ENCODE measurements at regions not wholly inside any gene's neighbourhood (a gene's known extent, or its start where the extent isn't known, plus 50 kb on each side); places are given as distances from the start of the nearest gene placed in this dataset.

GRCh38 chr13:33524086-33524485, 238.5 kb upstream of the STARD13 start:
- ATAC-seq (no peak), DNase-seq (ENCODE audit: low read depth, low spot score) (no peak)
- no peaks in the 10 kb centered on the region for H3K9me3 ChIP-seq (ENCODE audit: control insufficient read depth, insufficient read depth, low read depth, low read length)
- intact Hi-C loops (cut with micrococcal nuclease; ENCODE audit: unreplicated experiment): no loop called here
- ChIA-PET CTCF (no interaction called here), POLR2A (no interaction called here)
- H3K36me3 ChIP-seq (ENCODE audit: control insufficient read depth, insufficient read depth, low read length): no peaks in the 10 kb centered on the region
- BruUV-seq (replicated peaks): no TSS peak
- in situ Hi-C loops (cut with HindIII; ENCODE audit: low pct_unique_long_range_greater_than_20kb, low sequenced_read_pairs): no loop called here
- no peaks in the 10 kb centered on the region for H3K27me3 ChIP-seq (ENCODE audit: control insufficient read depth, insufficient read depth, low read length)
- H3K4me3 ChIP-seq (ENCODE audit: low read depth in 2 of 2, low read length in 2 of 2): no peak overlapping the region
- H3K27ac ChIP-seq (ENCODE audit: low read length): no peak overlapping the region
- H3K4me1 ChIP-seq (ENCODE audit: control insufficient read depth, insufficient read depth, low read length): no peaks in the 10 kb centered on the region
- no peak for TF ChIP-seq POLR2AphosphoS5 (IDR thresholded peaks at IDR 0.05; ENCODE audit: low read depth, low read length)
- no peak for TF ChIP-seq SIN3A (IDR thresholded peaks at IDR 0.05; ENCODE audit: borderline replicate concordance, insufficient read depth, low read depth, low read length)
- TF ChIP-seq, protein P1, sequence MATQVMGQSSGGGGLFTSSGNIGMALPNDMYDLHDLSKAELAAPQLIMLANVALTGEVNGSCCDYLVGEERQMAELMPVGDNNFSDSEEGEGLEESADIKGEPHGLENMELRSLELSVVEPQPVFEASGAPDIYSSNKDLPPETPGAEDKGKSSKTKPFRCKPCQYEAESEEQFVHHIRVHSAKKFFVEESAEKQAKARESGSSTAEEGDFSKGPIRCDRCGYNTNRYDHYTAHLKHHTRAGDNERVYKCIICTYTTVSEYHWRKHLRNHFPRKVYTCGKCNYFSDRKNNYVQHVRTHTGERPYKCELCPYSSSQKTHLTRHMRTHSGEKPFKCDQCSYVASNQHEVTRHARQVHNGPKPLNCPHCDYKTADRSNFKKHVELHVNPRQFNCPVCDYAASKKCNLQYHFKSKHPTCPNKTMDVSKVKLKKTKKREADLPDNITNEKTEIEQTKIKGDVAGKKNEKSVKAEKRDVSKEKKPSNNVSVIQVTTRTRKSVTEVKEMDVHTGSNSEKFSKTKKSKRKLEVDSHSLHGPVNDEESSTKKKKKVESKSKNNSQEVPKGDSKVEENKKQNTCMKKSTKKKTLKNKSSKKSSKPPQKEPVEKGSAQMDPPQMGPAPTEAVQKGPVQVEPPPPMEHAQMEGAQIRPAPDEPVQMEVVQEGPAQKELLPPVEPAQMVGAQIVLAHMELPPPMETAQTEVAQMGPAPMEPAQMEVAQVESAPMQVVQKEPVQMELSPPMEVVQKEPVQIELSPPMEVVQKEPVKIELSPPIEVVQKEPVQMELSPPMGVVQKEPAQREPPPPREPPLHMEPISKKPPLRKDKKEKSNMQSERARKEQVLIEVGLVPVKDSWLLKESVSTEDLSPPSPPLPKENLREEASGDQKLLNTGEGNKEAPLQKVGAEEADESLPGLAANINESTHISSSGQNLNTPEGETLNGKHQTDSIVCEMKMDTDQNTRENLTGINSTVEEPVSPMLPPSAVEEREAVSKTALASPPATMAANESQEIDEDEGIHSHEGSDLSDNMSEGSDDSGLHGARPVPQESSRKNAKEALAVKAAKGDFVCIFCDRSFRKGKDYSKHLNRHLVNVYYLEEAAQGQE (IDR thresholded peaks at IDR 0.05; ENCODE audit: insufficient read depth in 1 of 2, low read depth in 2 of 2, low read length in 1 of 2): no peak
- no peak for TF ChIP-seq TCF7L2 (IDR thresholded peaks at IDR 0.05; ENCODE audit: low read depth, low read length)
- TF ChIP-seq, protein P2, sequence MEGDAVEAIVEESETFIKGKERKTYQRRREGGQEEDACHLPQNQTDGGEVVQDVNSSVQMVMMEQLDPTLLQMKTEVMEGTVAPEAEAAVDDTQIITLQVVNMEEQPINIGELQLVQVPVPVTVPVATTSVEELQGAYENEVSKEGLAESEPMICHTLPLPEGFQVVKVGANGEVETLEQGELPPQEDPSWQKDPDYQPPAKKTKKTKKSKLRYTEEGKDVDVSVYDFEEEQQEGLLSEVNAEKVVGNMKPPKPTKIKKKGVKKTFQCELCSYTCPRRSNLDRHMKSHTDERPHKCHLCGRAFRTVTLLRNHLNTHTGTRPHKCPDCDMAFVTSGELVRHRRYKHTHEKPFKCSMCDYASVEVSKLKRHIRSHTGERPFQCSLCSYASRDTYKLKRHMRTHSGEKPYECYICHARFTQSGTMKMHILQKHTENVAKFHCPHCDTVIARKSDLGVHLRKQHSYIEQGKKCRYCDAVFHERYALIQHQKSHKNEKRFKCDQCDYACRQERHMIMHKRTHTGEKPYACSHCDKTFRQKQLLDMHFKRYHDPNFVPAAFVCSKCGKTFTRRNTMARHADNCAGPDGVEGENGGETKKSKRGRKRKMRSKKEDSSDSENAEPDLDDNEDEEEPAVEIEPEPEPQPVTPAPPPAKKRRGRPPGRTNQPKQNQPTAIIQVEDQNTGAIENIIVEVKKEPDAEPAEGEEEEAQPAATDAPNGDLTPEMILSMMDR (IDR thresholded peaks at IDR 0.05): no peak

DNA sequence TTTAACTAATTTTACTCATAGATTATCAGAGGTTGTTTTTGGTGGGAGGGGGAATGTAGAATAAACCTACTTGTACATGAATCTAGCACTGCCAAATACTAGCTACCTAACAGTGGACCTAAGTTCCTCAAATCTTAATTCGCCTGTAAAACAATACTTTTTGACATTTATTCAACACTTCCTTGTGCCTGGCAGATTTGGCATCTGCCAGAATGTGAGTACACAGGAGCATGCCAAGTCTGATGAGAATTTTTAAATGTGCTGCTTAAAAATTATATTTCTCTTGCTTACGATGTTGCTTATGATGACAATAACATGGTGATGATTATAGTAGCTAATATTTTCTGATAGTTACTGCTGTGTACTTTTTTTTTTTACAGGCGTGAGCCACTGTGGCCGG, 240.2 kb upstream of the STARD13 start:
- no peak for ATAC-seq

More for the DNA sequence above, 240.2 kb upstream of the STARD13 start:
- in situ Hi-C loops (cut with HindIII; ENCODE audit: low pct_unique_long_range_greater_than_20kb, low sequenced_read_pairs): no loop called here
- no TSS peak for BruUV-seq (replicated peaks)
- POLR2A ChIA-PET: no interaction called here
- no peaks in the 10 kb centered on the region for H3K4me1 ChIP-seq (ENCODE audit: control insufficient read depth, insufficient read depth, low read length)
- CTCF ChIA-PET: no interaction called here
- DNase-seq (ENCODE audit: low read depth, low spot score): no peak
- H3K36me3 ChIP-seq (ENCODE audit: control insufficient read depth, insufficient read depth, low read length): no peaks in the 10 kb centered on the region; the same call in 1 of the 2 replicates
- H3K9me3 ChIP-seq (ENCODE audit: control insufficient read depth, insufficient read depth, low read depth, low read length): no peaks in the 10 kb centered on the region
- intact Hi-C loops (cut with micrococcal nuclease; ENCODE audit: unreplicated experiment): no loop called here
- no peaks in the 10 kb centered on the region for H3K27me3 ChIP-seq (ENCODE audit: control insufficient read depth, insufficient read depth, low read length)
- TF ChIP-seq, protein P1 (IDR thresholded peaks at IDR 0.05; ENCODE audit: insufficient read depth in 1 of 2, low read depth in 2 of 2, low read length in 1 of 2): no peak
- TF ChIP-seq SIN3A (IDR thresholded peaks at IDR 0.05; ENCODE audit: borderline replicate concordance, insufficient read depth, low read depth, low read length) (no peak), TCF7L2 (IDR thresholded peaks at IDR 0.05; ENCODE audit: low read depth, low read length) (no peak), POLR2AphosphoS5 (IDR thresholded peaks at IDR 0.05; ENCODE audit: low read depth, low read length) (no peak)
- TF ChIP-seq, protein P2 (IDR thresholded peaks at IDR 0.05): no peak
- H3K4me3 ChIP-seq (ENCODE audit: low read depth in 2 of 2, low read length in 2 of 2): no peak overlapping the region
- H3K27ac ChIP-seq (ENCODE audit: low read length): no peak overlapping the region

Data from Panc1 (cell line).